Mesothelial cell of epicardium (in vitro differentiated cells): ENCODE measurements at regions not wholly inside any gene's neighbourhood (a gene's known extent, or its start where the extent isn't known, plus 50 kb on each side); places are given as distances from the start of the nearest gene placed in this dataset.

Source experiments
- DNase-seq, 2 experiments: peaks; one replicate each; pipeline ENCODE4 v3.0.0; 2021; ENCODE audit warnings: low spot score in 2 of 2; ENCODE audit not compliant: unreplicated experiment in 2 of 2
- H3K27ac Mint-ChIP-seq: 2 replicates; pipeline ENCODE4 v1.8.0; 2021; ENCODE audit warnings: mixed read lengths
- H3K27me3 Mint-ChIP-seq: 2 replicates; pipeline ENCODE4 v1.8.0; 2021; ENCODE audit warnings: low read depth, mixed read lengths
- H3K36me3 Mint-ChIP-seq: 2 replicates; pipeline ENCODE4 v1.8.0; 2021; ENCODE audit warnings: mixed read lengths
- H3K4me1 Mint-ChIP-seq: 2 replicates; pipeline ENCODE4 v1.8.0; 2021; ENCODE audit warnings: mixed read lengths
- H3K4me3 Mint-ChIP-seq: 2 replicates; pipeline ENCODE4 v1.8.0; 2021; ENCODE audit warnings: mild to moderate bottlenecking, moderate library complexity, mixed read lengths
- H3K9me3 Mint-ChIP-seq: 2 replicates; pipeline ENCODE4 v1.8.0; 2021; ENCODE audit warnings: mixed read lengths
- CTCF ChIP-seq: fragments of 200-600 bp; sonication (generic); IDR thresholded peaks from one replicate; pipeline ENCODE4 v1.5.0; 2021; ENCODE audit warnings: antibody characterized with exemption; ENCODE audit not compliant: unreplicated experiment

DNA sequence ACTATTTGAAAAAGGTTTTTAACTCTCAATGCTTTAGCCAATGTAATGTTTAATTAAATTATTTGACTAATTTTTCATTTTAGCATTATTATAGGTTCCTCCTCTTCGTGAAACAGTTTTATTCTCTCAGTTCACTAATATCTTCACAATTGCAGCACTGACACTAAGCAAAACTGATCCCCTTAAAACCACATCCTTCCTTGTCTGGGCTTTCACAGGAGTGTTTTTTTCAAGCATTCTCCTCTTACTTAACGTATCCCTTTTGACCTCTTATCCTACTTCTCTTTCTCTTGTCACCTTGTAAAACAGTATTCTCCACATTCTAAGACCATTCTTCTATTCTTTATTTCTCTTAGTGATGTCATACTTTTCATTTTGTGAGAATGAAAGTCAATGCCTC, 112.8 kb downstream of the DSC3 start:
- no peak overlapping the region for H3K4me3 Mint-ChIP-seq
- H3K36me3 Mint-ChIP-seq, result no peaks in the 10 kb centered on the region
- H3K27ac Mint-ChIP-seq, result no peak overlapping the region
- peaks cover 5% of the 10 kb centered on the region for H3K9me3 Mint-ChIP-seq
- H3K4me1 Mint-ChIP-seq, result peaks cover 15% of the 10 kb centered on the region
- no peaks in the 10 kb centered on the region for H3K27me3 Mint-ChIP-seq
- no peak for DNase-seq
- TF ChIP-seq CTCF, result no peak

- Mint-ChIP-seq H3K27me3 (no peaks in the 10 kb centered on the region), H3K27ac (no peak overlapping the region), H3K4me3 (no peak overlapping the region), H3K36me3 (no peaks in the 10 kb centered on the region), H3K4me1 (peaks cover 15% of the 10 kb centered on the region), H3K9me3 (peaks cover 5% of the 10 kb centered on the region)
- DNase-seq, result no peak
- TF ChIP-seq CTCF, result no peak
Measured at GRCh38 chr18:30929065-30929464, 113.5 kb downstream of the DSC3 start.

GRCh38 chr18:30927517-30928075, 114.9 kb downstream of the DSC3 start:
- no peak overlapping the region for H3K4me3 Mint-ChIP-seq
- no peak for DNase-seq
- no peaks in the 10 kb centered on the region for H3K27me3 Mint-ChIP-seq
- H3K4me1 Mint-ChIP-seq, result peaks cover 15% of the 10 kb centered on the region
- H3K27ac Mint-ChIP-seq, result no peak overlapping the region
- H3K9me3 Mint-ChIP-seq, result no peaks in the 10 kb centered on the region
- H3K36me3 Mint-ChIP-seq, result no peaks in the 10 kb centered on the region
- no peak for TF ChIP-seq CTCF

- Mint-ChIP-seq H3K27ac (no peak overlapping the region), H3K4me1 (peaks cover 15% of the 10 kb centered on the region), H3K27me3 (no peaks in the 10 kb centered on the region), H3K36me3 (no peaks in the 10 kb centered on the region), H3K9me3 (no peaks in the 10 kb centered on the region), H3K4me3 (no peak overlapping the region)
- TF ChIP-seq CTCF, result no peak
- DNase-seq, result no peak
Measured at GRCh38 chr18:30927042-30927441, 115.5 kb downstream of the DSC3 start.

GRCh38 chr18:30925795-30926194, 116.7 kb downstream of the DSC3 start:
- H3K27ac Mint-ChIP-seq, result no peak overlapping the region
- no peak for TF ChIP-seq CTCF
- H3K27me3 Mint-ChIP-seq, result no peaks in the 10 kb centered on the region
- no peaks in the 10 kb centered on the region for H3K9me3 Mint-ChIP-seq
- H3K36me3 Mint-ChIP-seq, result no peaks in the 10 kb centered on the region
- H3K4me3 Mint-ChIP-seq, result no peak overlapping the region
- peaks cover 17% of the 10 kb centered on the region for H3K4me1 Mint-ChIP-seq
- no peak for DNase-seq

DNA sequence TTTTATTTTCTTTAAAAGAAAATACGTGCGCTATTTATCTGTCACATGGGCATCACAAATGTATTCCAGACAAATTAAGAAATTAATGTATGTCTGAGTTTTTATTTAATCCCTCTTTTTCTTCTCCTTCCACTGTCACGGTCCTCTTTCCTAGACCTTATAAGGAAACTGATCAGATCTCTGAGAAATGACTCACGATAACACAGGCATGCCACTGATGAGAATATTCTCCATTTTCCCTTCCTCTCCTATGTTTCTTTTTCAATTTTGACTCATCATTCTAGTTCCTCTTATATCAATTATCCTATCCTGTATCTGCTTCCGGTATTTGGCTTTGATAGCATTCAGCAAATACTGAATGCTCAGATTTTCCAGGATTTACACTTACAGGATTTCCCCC, 121.8 kb downstream of the DSC3 start:
- Mint-ChIP-seq H3K27me3 (no peaks in the 10 kb centered on the region), H3K4me3 (no peak overlapping the region), H3K36me3 (no peaks in the 10 kb centered on the region), H3K27ac (no peak overlapping the region), H3K9me3 (no peaks in the 10 kb centered on the region), H3K4me1 (peaks cover 7% of the 10 kb centered on the region)
- no peak for DNase-seq
- no peak for TF ChIP-seq CTCF
